GM12878 (cell line): ENCODE measurements at regions not wholly inside any gene's neighbourhood (a gene's known extent, or its start where the extent isn't known, plus 50 kb on each side); places are given as distances from the start of the nearest gene placed in this dataset.

Source experiments
- EP300 ChIP-seq, 2 experiments: fragments of 150-350 bp in 1 of 2; IDR thresholded peaks; 2 replicates each; pipeline ENCODE4 v1.6.1; 2011 to 2012; ENCODE audit warnings: low read depth in 2 of 2, low read length in 2 of 2, borderline replicate concordance in 1 of 2, improper control_type of control experiment in 1 of 2, inconsistent platforms in 1 of 2; ENCODE audit not compliant: control insufficient read depth in 1 of 2
- GABPA ChIP-seq: IDR thresholded peaks from 2 replicates; pipeline ENCODE4 v1.6.1; 2014; ENCODE audit warnings: antibody characterized with exemption, low read depth, mild to moderate bottlenecking, inconsistent platforms
- NR2C2 ChIP-seq: IDR thresholded peaks from 2 replicates; pipeline ENCODE4 v1.6.1; 2011; ENCODE audit warnings: borderline replicate concordance, low read depth; ENCODE audit not compliant: control insufficient read depth, insufficient read length
- POLR2AphosphoS5 ChIP-seq: IDR thresholded peaks from 2 replicates; pipeline ENCODE4 v1.6.1; 2011; ENCODE audit warnings: mild to moderate bottlenecking, low read length, inconsistent platforms
- TAF1 ChIP-seq: IDR thresholded peaks from 2 replicates; pipeline ENCODE4 v1.6.1; 2011; ENCODE audit warnings: mild to moderate bottlenecking, low read depth, low read length, borderline replicate concordance
- TF ChIP-seq, protein P1 (sequence below), 3 experiments: IDR thresholded peaks in 2 of 3; conservative IDR thresholded peaks in 1 of 3; 2 replicates each; pipeline ENCODE4 v1.5.1; 2011; ENCODE audit warnings: low read depth in 3 of 3, low read length in 3 of 3, mild to moderate bottlenecking in 3 of 3, control low read depth in 2 of 3, moderate library complexity in 2 of 3, inconsistent platforms in 1 of 3, mixed read lengths in 1 of 3; ENCODE audit not compliant: control insufficient read depth in 2 of 3, insufficient read depth in 1 of 3; ENCODE audit errors: extremely low read depth in 1 of 3
- TF ChIP-seq, protein P2 (sequence below): IDR thresholded peaks from 2 replicates; pipeline ENCODE4 v1.6.1; 2012; ENCODE audit warnings: low read depth, low read length, improper control_type of control experiment
- TF ChIP-seq, protein P3 (sequence below): fragments of 150-350 bp; IDR thresholded peaks from 2 replicates; pipeline ENCODE4 v1.6.1; 2016; ENCODE audit warnings: low read depth, low read length
- TF ChIP-seq, protein P4 (sequence below): IDR thresholded peaks from 2 replicates; pipeline ENCODE4 v1.6.1; 2012; ENCODE audit warnings: low read depth, low read length, improper control_type of control experiment

DNA sequence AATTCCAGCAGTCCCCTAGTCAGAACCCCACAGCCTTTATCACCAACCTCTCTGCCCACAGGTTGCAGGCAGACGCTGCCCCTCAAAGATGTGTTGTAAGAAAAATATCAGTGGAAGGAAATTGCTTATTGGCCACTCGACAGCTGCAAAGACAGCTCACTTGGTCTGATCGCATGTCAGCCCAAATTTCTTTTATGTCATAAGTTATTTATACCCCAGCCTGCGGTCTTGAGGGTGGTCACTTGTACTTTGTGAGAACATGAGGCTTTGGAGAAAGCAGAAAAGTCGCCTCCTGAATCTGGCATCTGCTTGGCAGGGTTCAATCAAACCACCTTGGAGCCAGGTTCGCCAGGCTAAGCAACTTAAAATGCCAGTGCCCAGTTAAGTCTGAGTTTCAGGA, 236.5 kb upstream of the CDH4 start:
- TF ChIP-seq EP300 (IDR thresholded peaks at IDR 0.05; ENCODE audit: borderline replicate concordance in 1 of 2, control insufficient read depth in 1 of 2, low read depth in 2 of 2, low read length in 2 of 2), result no peak
- TF ChIP-seq, protein P1, sequence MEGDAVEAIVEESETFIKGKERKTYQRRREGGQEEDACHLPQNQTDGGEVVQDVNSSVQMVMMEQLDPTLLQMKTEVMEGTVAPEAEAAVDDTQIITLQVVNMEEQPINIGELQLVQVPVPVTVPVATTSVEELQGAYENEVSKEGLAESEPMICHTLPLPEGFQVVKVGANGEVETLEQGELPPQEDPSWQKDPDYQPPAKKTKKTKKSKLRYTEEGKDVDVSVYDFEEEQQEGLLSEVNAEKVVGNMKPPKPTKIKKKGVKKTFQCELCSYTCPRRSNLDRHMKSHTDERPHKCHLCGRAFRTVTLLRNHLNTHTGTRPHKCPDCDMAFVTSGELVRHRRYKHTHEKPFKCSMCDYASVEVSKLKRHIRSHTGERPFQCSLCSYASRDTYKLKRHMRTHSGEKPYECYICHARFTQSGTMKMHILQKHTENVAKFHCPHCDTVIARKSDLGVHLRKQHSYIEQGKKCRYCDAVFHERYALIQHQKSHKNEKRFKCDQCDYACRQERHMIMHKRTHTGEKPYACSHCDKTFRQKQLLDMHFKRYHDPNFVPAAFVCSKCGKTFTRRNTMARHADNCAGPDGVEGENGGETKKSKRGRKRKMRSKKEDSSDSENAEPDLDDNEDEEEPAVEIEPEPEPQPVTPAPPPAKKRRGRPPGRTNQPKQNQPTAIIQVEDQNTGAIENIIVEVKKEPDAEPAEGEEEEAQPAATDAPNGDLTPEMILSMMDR (IDR thresholded peaks at IDR 0.05 in 2 of 3, conservative IDR thresholded peaks at IDR 0.05 in 1 of 3; ENCODE audit: control insufficient read depth in 2 of 3, extremely low read depth in 1 of 3, insufficient read depth in 1 of 3, low read depth in 3 of 3, low read length in 3 of 3), result no peak
- TF ChIP-seq NR2C2, result no peak
- TF ChIP-seq, protein P2, sequence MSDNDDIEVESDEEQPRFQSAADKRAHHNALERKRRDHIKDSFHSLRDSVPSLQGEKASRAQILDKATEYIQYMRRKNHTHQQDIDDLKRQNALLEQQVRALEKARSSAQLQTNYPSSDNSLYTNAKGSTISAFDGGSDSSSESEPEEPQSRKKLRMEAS, result no peak
- TF ChIP-seq, protein P3, sequence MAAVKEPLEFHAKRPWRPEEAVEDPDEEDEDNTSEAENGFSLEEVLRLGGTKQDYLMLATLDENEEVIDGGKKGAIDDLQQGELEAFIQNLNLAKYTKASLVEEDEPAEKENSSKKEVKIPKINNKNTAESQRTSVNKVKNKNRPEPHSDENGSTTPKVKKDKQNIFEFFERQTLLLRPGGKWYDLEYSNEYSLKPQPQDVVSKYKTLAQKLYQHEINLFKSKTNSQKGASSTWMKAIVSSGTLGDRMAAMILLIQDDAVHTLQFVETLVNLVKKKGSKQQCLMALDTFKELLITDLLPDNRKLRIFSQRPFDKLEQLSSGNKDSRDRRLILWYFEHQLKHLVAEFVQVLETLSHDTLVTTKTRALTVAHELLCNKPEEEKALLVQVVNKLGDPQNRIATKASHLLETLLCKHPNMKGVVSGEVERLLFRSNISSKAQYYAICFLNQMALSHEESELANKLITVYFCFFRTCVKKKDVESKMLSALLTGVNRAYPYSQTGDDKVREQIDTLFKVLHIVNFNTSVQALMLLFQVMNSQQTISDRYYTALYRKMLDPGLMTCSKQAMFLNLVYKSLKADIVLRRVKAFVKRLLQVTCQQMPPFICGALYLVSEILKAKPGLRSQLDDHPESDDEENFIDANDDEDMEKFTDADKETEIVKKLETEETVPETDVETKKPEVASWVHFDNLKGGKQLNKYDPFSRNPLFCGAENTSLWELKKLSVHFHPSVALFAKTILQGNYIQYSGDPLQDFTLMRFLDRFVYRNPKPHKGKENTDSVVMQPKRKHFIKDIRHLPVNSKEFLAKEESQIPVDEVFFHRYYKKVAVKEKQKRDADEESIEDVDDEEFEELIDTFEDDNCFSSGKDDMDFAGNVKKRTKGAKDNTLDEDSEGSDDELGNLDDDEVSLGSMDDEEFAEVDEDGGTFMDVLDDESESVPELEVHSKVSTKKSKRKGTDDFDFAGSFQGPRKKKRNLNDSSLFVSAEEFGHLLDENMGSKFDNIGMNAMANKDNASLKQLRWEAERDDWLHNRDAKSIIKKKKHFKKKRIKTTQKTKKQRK, result no peak
- TF ChIP-seq, protein P4, sequence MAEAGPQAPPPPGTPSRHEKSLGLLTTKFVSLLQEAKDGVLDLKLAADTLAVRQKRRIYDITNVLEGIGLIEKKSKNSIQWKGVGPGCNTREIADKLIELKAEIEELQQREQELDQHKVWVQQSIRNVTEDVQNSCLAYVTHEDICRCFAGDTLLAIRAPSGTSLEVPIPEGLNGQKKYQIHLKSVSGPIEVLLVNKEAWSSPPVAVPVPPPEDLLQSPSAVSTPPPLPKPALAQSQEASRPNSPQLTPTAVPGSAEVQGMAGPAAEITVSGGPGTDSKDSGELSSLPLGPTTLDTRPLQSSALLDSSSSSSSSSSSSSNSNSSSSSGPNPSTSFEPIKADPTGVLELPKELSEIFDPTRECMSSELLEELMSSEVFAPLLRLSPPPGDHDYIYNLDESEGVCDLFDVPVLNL, result no peak
- no peak for TF ChIP-seq POLR2AphosphoS5
- no peak for TF ChIP-seq TAF1
- TF ChIP-seq GABPA, result no peak
